OCI-LY7 (cell line): ENCODE measurements at regions not wholly inside any gene's neighbourhood (a gene's known extent, or its start where the extent isn't known, plus 50 kb on each side); places are given as distances from the start of the nearest gene placed in this dataset.

ENCODE experiments used
- CTCF ChIP-seq: fragments of 200-600 bp; sonication (generic); conservative IDR thresholded peaks from 2 replicates; pipeline ENCODE4 v1.5.1; 2014; ENCODE audit warnings: mild to moderate bottlenecking, antibody characterized with exemption, low read length, moderate library complexity, mixed read lengths
- EZH2phosphoT487 ChIP-seq: fragments of 200-600 bp; sonication (generic); IDR thresholded peaks from 2 replicates; pipeline ENCODE4 v1.6.1; 2018; ENCODE audit warnings: low read depth, borderline replicate concordance, mild to moderate bottlenecking, mixed run types, antibody characterized with exemption, low read length, moderate library complexity, mixed read lengths

GRCh38 chr17:72445055-72445991 is 324.5 kb downstream of the SOX9 start:
- TF ChIP-seq CTCF (no peak), EZH2phosphoT487 (no peak)
